B cell (primary cell): ENCODE measurements at regions not wholly inside any gene's neighbourhood (a gene's known extent, or its start where the extent isn't known, plus 50 kb on each side); places are given as distances from the start of the nearest gene placed in this dataset.

Experiments
- CTCF ChIP-seq: fragments of 200-600 bp; IDR thresholded peaks from one replicate; pipeline ENCODE4 v1.8.0; 2022; ENCODE audit warnings: antibody characterized with exemption, mild to moderate bottlenecking
- EZH2 ChIP-seq: IDR thresholded peaks from 2 replicates; pipeline ENCODE4 v1.6.1; 2012; ENCODE audit warnings: borderline replicate concordance, low read depth, mild to moderate bottlenecking, moderate library complexity, low read length; ENCODE audit not compliant: insufficient read depth, poor library complexity, severe bottlenecking

- no peak for TF ChIP-seq CTCF
- no peak for TF ChIP-seq EZH2
Measured at GRCh38 chr21:22374218-22374969, 1376.2 kb downstream of the NCAM2 start.
